Panc1 (cell line): ENCODE measurements at regions not wholly inside any gene's neighbourhood (a gene's known extent, or its start where the extent isn't known, plus 50 kb on each side); places are given as distances from the start of the nearest gene placed in this dataset.

ENCODE experiments used
- CTCF ChIP-seq: fragments of 450-650 bp; IDR thresholded peaks from 2 replicates; pipeline ENCODE4 v1.5.1; 2017; ENCODE audit warnings: mild to moderate bottlenecking
- POLR2AphosphoS5 ChIP-seq: IDR thresholded peaks from 2 replicates; pipeline ENCODE4 v1.6.1; 2012; ENCODE audit warnings: mild to moderate bottlenecking, low read depth, low read length, moderate library complexity

- no peak for TF ChIP-seq CTCF
- no peak for TF ChIP-seq POLR2AphosphoS5
Observed at GRCh38 chr1:195594322-195594721, 1013.9 kb downstream of the KCNT2 start.
